SU-DHL-6 (cell line): ENCODE measurements at regions not wholly inside any gene's neighbourhood (a gene's known extent, or its start where the extent isn't known, plus 50 kb on each side); places are given as distances from the start of the nearest gene placed in this dataset.
"Not testable (repeated sequence)": the region's sequence is repeated elsewhere in the genome, so short reads cannot be mapped to it uniquely, and the experiment has no call there.

Experiments used
- CTCF ChIP-seq: fragments of 200-600 bp; sonication (generic); IDR thresholded peaks from one replicate; pipeline ENCODE4 v1.5.1; 2017; ENCODE audit warnings: antibody characterized with exemption, mild to moderate bottlenecking, low read length, moderate library complexity; ENCODE audit not compliant: insufficient read depth, poor library complexity, severe bottlenecking
- EZH2phosphoT487 ChIP-seq: fragments of 200-600 bp; sonication (generic), shearing (Covaris generic); conservative IDR thresholded peaks from 2 replicates; pipeline ENCODE4 v1.6.1; 2018; ENCODE audit warnings: mild to moderate bottlenecking, antibody characterized with exemption, low read length, moderate library complexity, mixed read lengths

- TF ChIP-seq CTCF, EZH2phosphoT487: not testable (repeated sequence)
Observed at GRCh38 chr2:868857-869256, 81.8 kb upstream of the SNTG2 start.
